IgD-negative memory B cell (primary cell): ENCODE measurements at regions not wholly inside any gene's neighbourhood (a gene's known extent, or its start where the extent isn't known, plus 50 kb on each side); places are given as distances from the start of the nearest gene placed in this dataset.
A peak's percentile ranks its signal among the peaks of the same experiment; 100 is the strongest.

ENCODE experiments used
- H3K27ac Mint-ChIP-seq, 3 donors: one replicate each; pipeline ENCODE4 v1.8.0; 2020 to 2022; ENCODE audit warnings: mild to moderate bottlenecking in 3 of 3, mixed read lengths in 3 of 3, moderate library complexity in 1 of 3
- H3K27me3 Mint-ChIP-seq: one replicate; pipeline ENCODE4 v1.8.0; 2021; ENCODE audit warnings: mixed read lengths
- H3K36me3 Mint-ChIP-seq: one replicate; pipeline ENCODE4 v1.8.0; 2020; ENCODE audit warnings: mild to moderate bottlenecking, mixed read lengths
- H3K4me1 Mint-ChIP-seq, 3 donors: one replicate each; pipeline ENCODE4 v1.8.0; 2020 to 2022; ENCODE audit warnings: mixed read lengths in 3 of 3, mild to moderate bottlenecking in 1 of 3
- H3K4me3 Mint-ChIP-seq, 4 donors: one replicate each; pipeline ENCODE4 v1.8.0; 2020 to 2022; ENCODE audit warnings: mild to moderate bottlenecking in 4 of 4, mixed read lengths in 4 of 4, moderate library complexity in 3 of 4
- H3K9me3 Mint-ChIP-seq, 3 donors: one replicate each; pipeline ENCODE4 v1.8.0; 2020 to 2021; ENCODE audit warnings: mixed read lengths in 3 of 3, mild to moderate bottlenecking in 1 of 3

DNA sequence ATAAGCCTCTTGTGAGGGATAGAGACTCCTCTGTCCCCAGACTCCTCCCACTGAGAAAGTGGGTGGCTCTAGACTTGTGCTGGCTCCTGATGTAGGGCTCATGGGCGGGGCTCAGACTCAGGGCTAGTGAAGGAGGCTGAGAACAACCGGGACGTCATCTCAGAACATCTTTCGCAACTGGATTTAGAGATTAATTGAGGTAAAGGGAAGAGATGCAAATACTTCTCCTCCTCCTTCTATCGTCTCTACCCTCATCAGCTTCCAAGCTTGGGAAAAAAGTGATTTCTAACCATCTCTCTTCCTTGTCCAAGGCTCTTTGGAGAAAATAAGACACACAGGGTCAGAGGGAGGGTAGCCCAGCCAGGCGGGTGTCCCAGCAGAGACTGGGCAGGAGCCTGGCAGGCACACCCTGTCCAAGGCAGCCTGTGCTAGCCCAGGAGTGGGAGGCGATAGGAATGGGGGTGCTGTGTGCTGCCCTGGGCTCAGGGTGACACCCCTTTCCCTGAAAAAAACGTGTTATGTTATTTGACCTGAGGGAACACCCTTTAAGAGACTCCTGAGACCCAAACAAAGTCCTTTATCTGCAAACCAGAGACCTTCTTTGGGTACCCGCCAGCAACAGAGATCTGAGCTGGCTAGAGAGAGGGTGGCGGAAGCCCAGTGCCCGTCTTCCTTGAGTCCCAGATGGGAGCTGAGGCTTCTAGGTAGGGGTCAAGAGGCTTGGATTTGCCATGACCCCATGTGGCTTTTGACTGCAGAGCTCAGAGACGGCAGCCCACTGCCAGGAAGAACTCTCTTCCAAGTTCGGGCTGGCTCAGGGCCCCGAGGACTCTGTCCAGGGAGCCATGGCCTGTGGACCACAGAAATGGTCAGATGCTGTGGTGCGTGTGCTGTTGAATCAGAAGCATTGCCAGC is 160.9 kb downstream of the ADAMTS15 start:
- H3K27me3 Mint-ChIP-seq: peaks cover 6% of the 10 kb centered on the region
- no peak overlapping the region for H3K27ac Mint-ChIP-seq
- H3K36me3 Mint-ChIP-seq: no peaks in the 10 kb centered on the region
- H3K4me3 Mint-ChIP-seq: no peak overlapping the region
- H3K9me3 Mint-ChIP-seq: no peaks in the 10 kb centered on the region
- H3K4me1 Mint-ChIP-seq: no peaks in the 10 kb centered on the region

- no peaks in the 10 kb centered on the region for H3K36me3 Mint-ChIP-seq
- no peak overlapping the region for H3K27ac Mint-ChIP-seq
- no peaks in the 10 kb centered on the region for H3K9me3 Mint-ChIP-seq
- H3K27me3 Mint-ChIP-seq: peaks cover 6% of the 10 kb centered on the region
- H3K4me3 Mint-ChIP-seq: no peak overlapping the region
- no peaks in the 10 kb centered on the region for H3K4me1 Mint-ChIP-seq
These were observed 163.4 kb downstream of the ADAMTS15 start for GRCh38 chr11:130611791-130612251.

DNA sequence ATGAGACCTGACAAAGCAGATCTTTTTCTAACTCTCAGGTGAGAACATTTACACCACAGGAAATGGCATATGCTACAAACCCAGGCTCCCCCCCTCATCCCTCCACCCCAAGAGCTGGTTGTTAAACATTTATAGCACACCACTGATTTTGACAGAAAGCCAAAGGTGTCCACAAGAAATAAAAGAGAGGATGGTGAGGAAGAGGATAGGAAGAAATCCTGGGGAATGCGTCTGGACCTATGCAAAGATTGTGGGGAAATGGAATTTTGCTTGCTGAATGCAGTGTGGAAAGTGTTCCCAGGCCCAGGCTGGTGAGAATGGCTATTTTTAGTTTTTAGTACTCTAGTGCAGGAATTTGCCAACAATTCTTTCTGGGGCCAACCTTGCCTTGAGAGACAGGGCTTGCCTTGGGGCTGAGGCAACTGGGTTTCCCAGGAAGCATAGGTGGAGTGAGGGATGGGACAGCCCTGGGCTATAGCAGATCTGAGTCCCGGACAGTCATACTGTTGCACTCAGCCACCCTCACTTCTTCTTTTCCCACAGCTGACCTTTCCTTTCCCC is 163.9 kb downstream of the ADAMTS15 start:
- H3K27me3 Mint-ChIP-seq: peaks cover 6% of the 10 kb centered on the region
- no peaks in the 10 kb centered on the region for H3K4me1 Mint-ChIP-seq
- no peaks in the 10 kb centered on the region for H3K9me3 Mint-ChIP-seq
- peak overlapping the region in 1 of 4 donors; percentile 1 for H3K4me3 Mint-ChIP-seq
- no peak overlapping the region for H3K27ac Mint-ChIP-seq
- no peaks in the 10 kb centered on the region for H3K36me3 Mint-ChIP-seq

DNA sequence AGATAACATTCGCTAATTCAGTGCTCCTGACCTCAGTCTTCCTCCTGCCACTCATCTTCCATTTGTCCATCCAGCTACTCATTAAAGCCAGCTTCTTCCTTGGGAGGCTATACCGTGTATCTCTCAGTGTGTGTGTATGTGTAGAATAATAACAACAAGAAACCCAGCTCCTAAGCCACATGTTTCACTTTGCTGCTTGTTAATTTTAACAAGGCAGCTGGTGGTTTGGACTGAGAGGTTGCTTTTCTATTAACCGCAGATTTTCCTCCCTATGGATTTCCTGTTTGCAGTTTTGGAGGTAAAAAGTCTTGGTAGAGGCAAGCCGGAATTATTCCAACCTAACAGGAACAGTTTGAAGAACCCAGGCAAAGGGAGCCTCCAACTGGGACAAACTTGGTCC is 165.0 kb downstream of the ADAMTS15 start:
- Mint-ChIP-seq H3K9me3 (no peaks in the 10 kb centered on the region), H3K27ac (no peak overlapping the region), H3K4me3 (no peak overlapping the region), H3K4me1 (no peaks in the 10 kb centered on the region), H3K27me3 (peaks cover 3% of the 10 kb centered on the region), H3K36me3 (no peaks in the 10 kb centered on the region)

DNA sequence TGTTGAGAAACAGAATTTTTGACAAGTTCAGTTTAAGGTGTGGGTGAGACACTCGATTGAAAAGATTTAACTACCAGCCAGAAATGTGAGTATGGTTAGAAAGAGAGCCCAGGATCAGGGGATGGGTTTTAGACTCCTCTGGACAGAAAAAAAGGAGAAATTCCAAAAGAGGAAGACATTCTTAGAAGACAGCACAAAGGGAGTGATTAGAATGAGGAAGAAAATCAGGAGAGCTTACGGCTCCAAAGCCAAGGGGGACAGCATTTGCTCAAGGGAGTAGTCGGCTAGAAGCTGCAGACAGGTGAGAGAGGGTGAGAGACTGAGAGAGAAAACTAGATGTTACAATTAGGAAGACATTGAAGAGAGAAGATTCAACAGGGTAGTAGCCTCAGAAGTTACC is 166.1 kb downstream of the ADAMTS15 start:
- Mint-ChIP-seq H3K27me3 (no peaks in the 10 kb centered on the region), H3K4me1 (no peaks in the 10 kb centered on the region), H3K4me3 (no peak overlapping the region), H3K27ac (no peak overlapping the region), H3K9me3 (peaks cover 0 to 3% (median 0%) of the 10 kb centered on the region in 3 donors), H3K36me3 (no peaks in the 10 kb centered on the region)

DNA sequence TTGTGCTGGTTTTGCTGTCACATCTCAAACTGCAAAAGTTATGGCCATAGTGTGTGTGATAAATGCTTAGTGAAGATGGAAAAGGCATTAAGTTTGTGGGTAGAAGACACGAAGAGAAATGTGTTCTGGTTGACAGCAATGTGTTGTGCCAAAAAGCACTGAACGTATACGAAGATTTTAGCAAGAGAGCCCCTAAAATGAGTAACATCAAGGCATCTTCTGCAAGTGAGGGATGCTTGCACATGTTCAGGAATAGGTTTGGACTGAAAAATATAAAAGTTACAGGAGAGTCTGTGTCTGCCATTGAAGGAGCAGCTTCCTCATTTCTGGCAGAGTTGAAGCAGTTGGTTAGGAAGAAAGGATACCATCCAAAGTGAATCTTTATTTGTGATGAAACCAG is 167.1 kb downstream of the ADAMTS15 start:
- Mint-ChIP-seq H3K27ac (no peak overlapping the region), H3K9me3 (peaks cover 0 to 3% (median 0%) of the 10 kb centered on the region in 3 donors), H3K4me1 (peaks cover 0 to under 1% (median 0%) of the 10 kb centered on the region in 3 donors), H3K36me3 (no peaks in the 10 kb centered on the region), H3K27me3 (no peaks in the 10 kb centered on the region), H3K4me3 (no peak overlapping the region)

- H3K36me3 Mint-ChIP-seq: no peaks in the 10 kb centered on the region
- peaks cover 0 to 2% (median 0%) of the 10 kb centered on the region in 3 donors for H3K4me1 Mint-ChIP-seq
- H3K27me3 Mint-ChIP-seq: no peaks in the 10 kb centered on the region
- H3K4me3 Mint-ChIP-seq: no peak overlapping the region
- no peak overlapping the region for H3K27ac Mint-ChIP-seq
- H3K9me3 Mint-ChIP-seq: peaks cover 0 to 3% (median 0%) of the 10 kb centered on the region in 3 donors
These were observed 168.1 kb downstream of the ADAMTS15 start for GRCh38 chr11:130616573-130616972.

DNA sequence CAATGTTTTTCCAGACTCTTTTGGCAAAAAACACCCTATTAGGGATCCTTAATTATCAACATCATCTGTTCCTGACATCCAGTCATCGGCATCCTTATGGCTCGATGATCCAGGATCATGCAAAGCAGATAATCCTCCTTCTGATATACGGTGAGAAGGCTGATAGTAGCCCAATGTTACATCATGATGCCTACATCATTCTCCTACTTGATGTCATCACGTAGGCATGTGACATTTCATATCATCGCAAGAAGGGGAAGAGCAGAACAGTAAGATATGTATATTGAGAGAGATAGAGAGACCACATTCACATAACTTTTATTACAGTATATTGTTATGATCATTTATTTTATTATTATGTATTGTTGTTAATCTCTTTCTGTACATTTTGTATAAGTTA is 168.6 kb downstream of the ADAMTS15 start:
- no peaks in the 10 kb centered on the region for H3K36me3 Mint-ChIP-seq

GRCh38 chr11:130620548-130620947 is 172.1 kb downstream of the ADAMTS15 start:
- peaks cover 0 to 3% (median 0%) of the 10 kb centered on the region in 3 donors for H3K9me3 Mint-ChIP-seq
- H3K27ac Mint-ChIP-seq: peak overlapping the region in 1 of 3 donors; percentile 12
- no peak overlapping the region for H3K4me3 Mint-ChIP-seq
- H3K4me1 Mint-ChIP-seq: peaks cover 0 to 4% (median 0%) of the 10 kb centered on the region in 3 donors
- no peaks in the 10 kb centered on the region for H3K27me3 Mint-ChIP-seq
- H3K36me3 Mint-ChIP-seq: no peaks in the 10 kb centered on the region

More for the DNA sequence above, 168.6 kb downstream of the ADAMTS15 start:
- Mint-ChIP-seq H3K27me3 (no peaks in the 10 kb centered on the region), H3K9me3 (peaks cover 0 to 3% (median 0%) of the 10 kb centered on the region in 3 donors), H3K4me1 (peaks cover 0 to 2% (median 0%) of the 10 kb centered on the region in 3 donors), H3K27ac (no peak overlapping the region), H3K4me3 (no peak overlapping the region)

DNA sequence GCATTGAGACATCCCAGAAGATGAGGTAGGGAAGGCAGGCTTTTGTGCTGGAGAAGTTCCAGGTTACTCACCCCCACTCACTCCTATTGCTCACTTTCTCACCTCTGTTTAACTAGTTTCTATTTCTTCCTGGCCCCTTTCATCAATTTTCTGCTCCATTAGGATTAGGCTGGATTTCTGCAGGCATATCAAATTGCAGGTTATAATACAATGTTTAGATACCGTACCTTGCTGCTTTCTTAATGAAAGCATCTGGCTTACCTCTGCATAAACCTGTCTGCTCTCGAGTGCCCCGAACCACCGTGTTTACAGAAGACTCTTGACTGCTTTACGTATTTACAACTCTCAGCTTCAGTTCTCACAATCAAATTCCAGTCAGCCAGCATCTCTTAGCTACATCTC is 173.7 kb downstream of the ADAMTS15 start:
- Mint-ChIP-seq H3K27me3 (peaks cover 2% of the 10 kb centered on the region), H3K36me3 (no peaks in the 10 kb centered on the region), H3K27ac (no peak overlapping the region), H3K9me3 (peaks cover 0 to 3% (median 0%) of the 10 kb centered on the region in 3 donors), H3K4me1 (peaks cover 0 to 4% (median 0%) of the 10 kb centered on the region in 3 donors), H3K4me3 (peak overlapping the region in 1 of 4 donors; percentile 36)

GRCh38 chr11:130623670-130624668 is 175.5 kb downstream of the ADAMTS15 start:
- H3K27ac Mint-ChIP-seq: no peak overlapping the region
- H3K27me3 Mint-ChIP-seq: peaks cover 2% of the 10 kb centered on the region
- H3K4me1 Mint-ChIP-seq: peaks cover 0 to 4% (median 0%) of the 10 kb centered on the region in 3 donors
- no peak overlapping the region for H3K4me3 Mint-ChIP-seq
- peaks cover 0 to 3% (median 0%) of the 10 kb centered on the region in 3 donors for H3K9me3 Mint-ChIP-seq
- H3K36me3 Mint-ChIP-seq: no peaks in the 10 kb centered on the region

- H3K27ac Mint-ChIP-seq: no peak overlapping the region
- H3K9me3 Mint-ChIP-seq: no peaks in the 10 kb centered on the region
- H3K4me3 Mint-ChIP-seq: no peak overlapping the region
- H3K27me3 Mint-ChIP-seq: peaks cover 2% of the 10 kb centered on the region
- no peaks in the 10 kb centered on the region for H3K36me3 Mint-ChIP-seq
- peaks cover 0 to 4% (median 0%) of the 10 kb centered on the region in 3 donors for H3K4me1 Mint-ChIP-seq
These were observed 176.6 kb downstream of the ADAMTS15 start for GRCh38 chr11:130624971-130625544.

DNA sequence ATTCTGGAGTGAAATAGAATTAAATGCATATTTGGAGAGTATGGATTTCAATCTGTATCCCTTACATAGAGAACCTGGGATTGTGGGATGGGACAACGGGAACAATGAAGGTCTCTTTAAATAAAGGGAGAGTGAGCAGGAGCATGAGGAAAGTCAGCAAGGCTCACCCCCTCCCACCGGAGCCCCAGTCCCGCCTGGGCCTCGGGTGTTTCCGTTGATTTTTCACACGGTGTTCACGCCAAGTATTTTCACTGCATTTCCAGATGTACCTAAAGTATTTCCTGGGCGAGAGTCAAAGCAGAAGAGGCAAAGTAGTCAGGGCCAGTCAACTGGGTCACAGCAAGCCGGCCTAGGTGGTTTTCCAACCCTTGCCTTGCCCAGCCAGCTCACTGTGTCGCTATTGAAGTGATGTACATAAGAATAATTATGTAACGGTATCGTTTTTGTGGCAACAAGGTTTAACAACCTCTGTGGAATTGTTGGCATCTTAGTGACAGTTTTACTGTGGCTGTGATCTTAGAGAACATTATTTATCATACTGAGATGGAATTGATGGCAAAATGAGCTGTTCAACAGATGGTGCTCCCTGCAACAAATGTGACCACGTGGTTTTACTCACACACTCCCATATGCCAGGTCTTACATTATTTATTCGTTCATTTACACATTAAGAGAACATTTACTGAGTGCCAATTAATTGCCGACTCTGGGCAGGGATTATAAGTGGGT is 177.3 kb downstream of the ADAMTS15 start:
- Mint-ChIP-seq H3K27me3 (peaks cover 2% of the 10 kb centered on the region), H3K4me1 (peaks cover 0 to 2% (median 0%) of the 10 kb centered on the region in 3 donors), H3K27ac (no peak overlapping the region), H3K36me3 (no peaks in the 10 kb centered on the region), H3K4me3 (no peak overlapping the region), H3K9me3 (no peaks in the 10 kb centered on the region)

DNA sequence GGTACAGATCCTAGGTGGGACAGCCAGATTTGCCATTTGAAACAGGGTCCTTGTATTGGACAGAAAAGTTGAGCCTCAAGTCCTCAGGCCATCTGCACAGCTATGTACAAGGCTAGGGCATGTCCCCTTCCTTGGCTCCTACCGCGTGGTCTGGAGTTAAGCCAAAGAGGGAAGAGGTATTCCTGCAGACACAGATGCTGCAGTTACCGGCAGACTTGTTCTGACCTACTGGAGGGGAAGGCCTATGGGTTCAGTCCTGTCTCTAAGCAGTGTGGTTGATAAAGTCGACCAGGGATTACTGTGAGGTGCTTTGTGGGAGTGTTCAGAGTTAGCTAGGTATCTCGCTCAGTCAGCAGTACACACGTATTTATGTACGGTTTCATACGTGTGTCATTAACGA is 180.6 kb downstream of the ADAMTS15 start:
- Mint-ChIP-seq H3K27ac (no peak overlapping the region), H3K4me1 (no peaks in the 10 kb centered on the region), H3K4me3 (no peak overlapping the region), H3K9me3 (no peaks in the 10 kb centered on the region), H3K36me3 (no peaks in the 10 kb centered on the region), H3K27me3 (peaks cover 2% of the 10 kb centered on the region)
